ENCODE measurements at regions not wholly inside any gene's neighbourhood (a gene's known extent, or its start where the extent isn't known, plus 50 kb on each side); places are given as distances from the start of the nearest gene placed in this dataset.

- TF ChIP-seq CTCF (IDR thresholded peaks at IDR 0.05; ENCODE audit: insufficient read depth, low read length) (no peak), REST (IDR thresholded peaks at IDR 0.05; ENCODE audit: insufficient replicate concordance, low read depth) (no peak), POLR2AphosphoS5 (IDR thresholded peaks at IDR 0.05; ENCODE audit: low read depth) (no peak), GABPA (IDR thresholded peaks at IDR 0.05; ENCODE audit: low read depth) (no peak)
Observed at GRCh38 chr2:138922973-138923563, 142.9 kb upstream of the NXPH2 start.
